D721Med (cell line): ENCODE measurements at regions not wholly inside any gene's neighbourhood (a gene's known extent, or its start where the extent isn't known, plus 50 kb on each side); places are given as distances from the start of the nearest gene placed in this dataset.

Experiments used
- DNase-seq: peaks from one replicate; pipeline ENCODE4 v3.0.0; 2011; ENCODE audit warnings: low spot score; ENCODE audit not compliant: insufficient read length
- FAIRE-seq: peaks from 2 replicates; lab custom pipeline; 2011; peaks lifted over from hg19 to GRCh38; lab: Jason Lieb, UNC
- CTCF ChIP-seq: IDR thresholded peaks from 2 replicates; pipeline ENCODE4 v1.5.1; 2012; ENCODE audit warnings: mild to moderate bottlenecking, control low read depth; ENCODE audit not compliant: insufficient read depth; ENCODE audit errors: missing control alignments

GRCh38 chr17:5693821-5694220 lies 109.5 kb upstream of the NLRP1 start:
- FAIRE-seq (no peak), DNase-seq (no peak)
- TF ChIP-seq CTCF = no peak

DNA sequence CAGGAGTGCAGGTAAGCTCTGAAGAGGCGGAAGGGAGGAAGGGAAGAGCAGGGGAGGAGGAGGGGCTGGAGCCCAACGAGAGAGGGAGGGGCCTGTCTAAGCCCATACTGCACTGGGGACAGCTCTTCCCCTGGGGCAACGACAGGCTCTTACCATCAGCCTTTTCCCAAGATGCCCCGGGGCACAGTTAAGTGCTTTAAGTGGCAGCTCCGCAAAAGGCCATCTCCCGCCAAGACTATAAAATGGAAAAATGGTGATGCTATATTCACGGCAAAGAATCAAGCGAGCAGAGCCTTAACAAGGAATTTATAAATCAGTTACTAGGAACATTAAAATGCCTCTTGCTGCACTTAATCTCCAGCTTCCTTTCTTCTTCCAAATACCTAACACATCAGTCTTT lies 110.2 kb upstream of the NLRP1 start:
- TF ChIP-seq CTCF = no peak
- DNase-seq (no peak), FAIRE-seq (no peak)

- DNase-seq (no peak), FAIRE-seq (no peak)
Observed at GRCh38 chr17:5695480-5695879, 111.2 kb upstream of the NLRP1 start.

GRCh38 chr17:5698959-5699358 lies 114.7 kb upstream of the NLRP1 start:
- no peak for DNase-seq
- no peak for TF ChIP-seq CTCF
- no peak for FAIRE-seq

More at GRCh38 chr17:5695480-5695879, 111.2 kb upstream of the NLRP1 start:
- TF ChIP-seq CTCF = no peak

DNA sequence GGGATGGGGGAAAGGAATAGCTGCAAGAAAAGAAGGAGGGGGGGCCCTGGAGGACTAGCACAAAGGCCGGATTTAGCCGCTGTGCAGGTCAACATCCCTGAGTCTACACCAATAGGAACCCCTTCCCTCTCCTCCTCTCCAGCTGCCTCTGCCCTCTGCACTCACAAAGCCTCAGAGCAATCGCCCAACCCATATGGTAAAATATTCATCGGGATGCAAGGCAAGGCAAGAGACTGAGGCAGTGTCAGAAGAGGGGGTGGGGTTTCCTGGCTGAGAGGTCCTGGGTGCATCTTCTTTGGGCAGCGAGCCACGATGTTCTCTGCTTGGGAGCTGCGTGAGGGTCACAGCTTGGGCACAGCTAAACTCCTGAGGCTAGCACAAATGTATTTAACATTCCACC lies 115.5 kb upstream of the NLRP1 start:
- DNase-seq (no peak), FAIRE-seq (no peak)
- TF ChIP-seq CTCF = no peak

DNA sequence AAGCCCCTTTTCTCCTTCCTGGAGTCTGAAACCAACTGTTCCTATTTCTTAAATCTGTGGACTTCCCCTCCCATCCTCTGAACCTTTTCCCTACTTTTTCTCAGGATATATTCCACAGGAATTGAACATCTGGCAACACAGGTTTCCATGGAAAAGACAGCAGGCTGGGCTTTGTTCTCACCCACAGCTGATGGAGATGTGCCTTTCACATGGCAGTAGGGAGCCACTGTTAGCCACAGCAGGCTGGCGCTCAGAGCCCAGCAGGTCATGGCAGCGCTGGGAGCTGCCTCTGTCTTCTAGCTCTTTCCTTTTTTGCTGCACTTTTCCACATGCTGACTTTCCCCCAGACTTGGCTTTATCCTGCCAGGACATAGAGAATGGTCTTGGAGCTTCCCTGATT lies 116.4 kb upstream of the NLRP1 start:
- FAIRE-seq = no peak
- no peak for TF ChIP-seq CTCF
- DNase-seq = no peak

- FAIRE-seq = no peak
- DNase-seq = no peak
- no peak for TF ChIP-seq CTCF
Observed at GRCh38 chr17:5701381-5701780, 117.1 kb upstream of the NLRP1 start.
